ENCODE measurements at regions not wholly inside any gene's neighbourhood (a gene's known extent, or its start where the extent isn't known, plus 50 kb on each side); places are given as distances from the start of the nearest gene placed in this dataset.

DNA sequence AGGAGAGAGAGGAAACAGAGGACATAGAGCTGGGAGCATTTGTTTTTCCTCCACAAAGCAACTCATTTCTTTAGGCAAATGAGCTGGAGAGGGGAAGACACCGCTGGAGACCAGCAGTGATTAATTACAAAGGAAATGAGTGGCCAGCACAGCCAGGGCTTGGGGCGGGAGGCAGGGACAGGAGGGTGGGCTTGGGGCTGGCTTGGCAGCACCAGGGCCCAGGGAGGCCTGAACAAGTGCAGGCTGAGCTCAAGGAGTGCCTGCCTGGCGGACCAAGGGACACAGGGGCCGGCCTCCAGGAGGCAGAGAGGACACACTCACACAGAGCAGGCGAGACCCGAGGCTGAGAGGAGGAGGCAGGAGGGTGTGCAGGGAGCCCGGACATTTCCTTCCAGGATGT, 149.0 kb upstream of the UNC5B start:
- intact Hi-C loops (cut with DNase I, micrococcal nuclease) = no loop called here
- no peaks in the 10 kb centered on the region for H3K27me3 Mint-ChIP-seq
- no peaks in the 10 kb centered on the region for H3K27me3 ChIP-seq (ENCODE audit: control insufficient read depth in 1 of 2, insufficient read depth in 2 of 2, low read length in 2 of 2)
- no peaks in the 10 kb centered on the region for H3K9me3 Mint-ChIP-seq
- ChIA-PET CTCF (no interaction called here), POLR2A (no interaction called here)
- no peaks in the 10 kb centered on the region for H3K4me1 ChIP-seq (ENCODE audit: insufficient read depth, low read length)
- H3K27ac ChIP-seq (ENCODE audit: low read depth in 1 of 2, low read length in 2 of 2) = no peak overlapping the region
- no peak overlapping the region for H3K4me3 Mint-ChIP-seq
- no peak for ATAC-seq (ENCODE audit: poor library complexity)
- no peak for TF ChIP-seq CTCF (IDR thresholded peaks at IDR 0.05)
- no peaks in the 10 kb centered on the region for H3K4me1 Mint-ChIP-seq (ENCODE audit: low read depth)
- no peaks in the 10 kb centered on the region for H3K36me3 Mint-ChIP-seq (ENCODE audit: low read depth)
- DNase-seq = no peak
- H3K36me3 ChIP-seq (ENCODE audit: insufficient read depth, low read length) = no peaks in the 10 kb centered on the region
- no peak overlapping the region for H3K4me3 ChIP-seq (ENCODE audit: low read length)
- no peak overlapping the region for H3K27ac Mint-ChIP-seq
- H3K9me3 ChIP-seq (ENCODE audit: control insufficient read depth in 1 of 2, insufficient read depth in 1 of 2, low read length in 2 of 2) = no peaks in the 10 kb centered on the region

DNA sequence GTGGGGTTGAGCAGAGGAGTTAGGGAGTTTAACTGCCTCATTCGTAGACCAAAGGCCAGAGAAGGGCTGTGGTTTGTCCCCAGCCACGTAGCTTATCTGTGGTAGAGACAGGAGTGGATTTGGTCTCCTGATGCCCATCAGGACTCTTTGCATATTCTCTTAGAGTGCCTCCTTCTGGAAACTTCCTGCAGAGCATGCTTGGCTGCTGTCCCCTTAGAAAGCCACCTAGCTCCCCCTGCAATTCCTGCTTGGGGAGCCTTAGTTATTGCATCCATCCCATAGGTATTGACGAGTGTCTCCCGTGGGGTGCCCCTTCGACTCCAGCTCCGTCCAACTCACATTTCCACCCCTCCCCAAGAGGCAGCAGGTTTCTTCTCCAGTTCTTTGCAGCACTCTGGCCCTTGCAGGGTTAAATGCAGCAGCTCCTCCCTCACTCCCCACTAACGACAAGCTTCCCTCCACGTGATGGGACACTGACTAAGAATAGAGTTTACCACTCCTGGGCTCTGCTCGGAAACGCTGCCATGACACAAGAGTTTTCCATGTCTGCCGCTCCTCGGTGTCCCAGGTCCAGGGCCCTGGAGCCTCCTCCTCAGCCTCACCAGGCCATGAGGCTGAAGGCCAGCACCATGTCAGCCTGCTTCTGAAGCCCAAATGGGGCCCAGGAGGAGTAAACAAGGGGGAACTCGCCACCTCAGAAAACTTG, 147.8 kb upstream of the UNC5B start:
- CTCF ChIA-PET = no interaction called here
- POLR2A ChIA-PET = no interaction called here
- Mint-ChIP-seq H3K27ac (no peak overlapping the region), H3K9me3 (no peaks in the 10 kb centered on the region), H3K36me3 (ENCODE audit: low read depth) (no peaks in the 10 kb centered on the region), H3K4me3 (no peak overlapping the region), H3K4me1 (ENCODE audit: low read depth) (no peaks in the 10 kb centered on the region), H3K27me3 (no peaks in the 10 kb centered on the region)
- Histone ChIP-seq H3K4me1 (ENCODE audit: insufficient read depth, low read length) (no peaks in the 10 kb centered on the region), H3K27me3 (ENCODE audit: control insufficient read depth in 1 of 2, insufficient read depth in 2 of 2, low read length in 2 of 2) (no peaks in the 10 kb centered on the region), H3K9me3 (ENCODE audit: control insufficient read depth in 1 of 2, insufficient read depth in 1 of 2, low read length in 2 of 2) (no peaks in the 10 kb centered on the region), H3K27ac (ENCODE audit: low read depth in 1 of 2, low read length in 2 of 2) (no peak overlapping the region), H3K4me3 (ENCODE audit: low read length) (no peak overlapping the region), H3K36me3 (ENCODE audit: insufficient read depth, low read length) (no peaks in the 10 kb centered on the region)
- intact Hi-C loops (cut with DNase I, micrococcal nuclease) = no loop called here
- TF ChIP-seq CTCF (IDR thresholded peaks at IDR 0.05) = no peak
- no peak for DNase-seq
- no peak for ATAC-seq (ENCODE audit: poor library complexity)

- H3K9me3 Mint-ChIP-seq = no peaks in the 10 kb centered on the region
- no peaks in the 10 kb centered on the region for H3K4me1 Mint-ChIP-seq (ENCODE audit: low read depth)
- no peak overlapping the region for H3K27ac Mint-ChIP-seq
- no peaks in the 10 kb centered on the region for H3K27me3 Mint-ChIP-seq
- Histone ChIP-seq H3K4me1 (ENCODE audit: insufficient read depth, low read length) (no peaks in the 10 kb centered on the region), H3K27me3 (ENCODE audit: control insufficient read depth in 1 of 2, insufficient read depth in 2 of 2, low read length in 2 of 2) (no peaks in the 10 kb centered on the region), H3K36me3 (ENCODE audit: insufficient read depth, low read length) (no peaks in the 10 kb centered on the region), H3K27ac (ENCODE audit: low read depth in 1 of 2, low read length in 2 of 2) (no peak overlapping the region), H3K9me3 (ENCODE audit: control insufficient read depth in 1 of 2, insufficient read depth in 1 of 2, low read length in 2 of 2) (no peaks in the 10 kb centered on the region), H3K4me3 (ENCODE audit: low read length) (no peak overlapping the region)
- POLR2A ChIA-PET = no interaction called here
- CTCF ChIA-PET = no interaction called here
- H3K4me3 Mint-ChIP-seq = no peak overlapping the region
- no peaks in the 10 kb centered on the region for H3K36me3 Mint-ChIP-seq (ENCODE audit: low read depth)
- TF ChIP-seq CTCF (IDR thresholded peaks at IDR 0.05) = no peak
- ATAC-seq (ENCODE audit: poor library complexity) (no peak), DNase-seq (no peak)
- intact Hi-C loops (cut with DNase I, micrococcal nuclease) = no loop called here
Measured at GRCh38 chr10:71065659-71066058, 146.7 kb upstream of the UNC5B start.

Measured in CD4-positive, alpha-beta T cell (primary cell).